Thyroid gland (tissue), 4 donors: ENCODE measurements at regions not wholly inside any gene's neighbourhood (a gene's known extent, or its start where the extent isn't known, plus 50 kb on each side); places are given as distances from the start of the nearest gene placed in this dataset.
"Not testable (repeated sequence)": the region's sequence is repeated elsewhere in the genome, so short reads cannot be mapped to it uniquely, and the experiment has no call there.

Experiments used
- CTCF ChIP-seq, 6 experiments: fragments of 200-600 bp in 3 of 6; fragments of 450-650 bp in 3 of 6; sonication (generic) in 3 of 6; IDR thresholded peaks; one replicate each; pipeline ENCODE4 v1.5.1; 2016 to 2019; ENCODE audit warnings: antibody characterized with exemption in 6 of 6, mild to moderate bottlenecking in 2 of 6, inconsistent platforms in 1 of 6, moderate library complexity in 1 of 6
- POLR2A ChIP-seq, 2 donors: fragments of 450-650 bp; IDR thresholded peaks; one replicate each; pipeline ENCODE4 v1.6.1; 2017; ENCODE audit warnings: antibody characterized with exemption in 2 of 2, mild to moderate bottlenecking in 2 of 2, moderate library complexity in 1 of 2

- not testable (repeated sequence) for TF ChIP-seq CTCF, POLR2A (IDR thresholded peaks at IDR 0.05)
Measured at GRCh38 chr10:45117940-45118339, 117.2 kb downstream of the ZNF22 start.
